OCI-LY3 (cell line): ENCODE measurements at regions not wholly inside any gene's neighbourhood (a gene's known extent, or its start where the extent isn't known, plus 50 kb on each side); places are given as distances from the start of the nearest gene placed in this dataset.

Experiments
- H2AFZ ChIP-seq: fragments of 200-600, 300-600 bp; shearing (Covaris generic); 2 replicates; pipeline ENCODE4 v1.6.0; 2014; ENCODE audit warnings: antibody characterized with exemption, low read depth, low read length
- H3K27ac ChIP-seq: fragments of 200-600, 300-600 bp; sonication (generic); 2 replicates; pipeline ENCODE4 v1.5.1; 2014; ENCODE audit warnings: mild to moderate bottlenecking, low read length, moderate library complexity, mixed read lengths
- H3K27me3 ChIP-seq: fragments of 200-600, 300-600 bp; sonication (generic); 2 replicates; pipeline ENCODE4 v1.6.1; 2014; ENCODE audit warnings: low read depth, low read length, mixed read lengths
- H3K36me3 ChIP-seq: fragments of 200-600, 300-600 bp; sonication (generic); replicated peaks from 2 replicates; pipeline ENCODE3; 2014; ENCODE audit warnings: low read depth, low read length, mixed read lengths
- H3K4me1 ChIP-seq: fragments of 300-600, 200-600 bp; sonication (generic); 2 replicates; pipeline ENCODE4 v1.6.1; 2014; ENCODE audit warnings: low read length, mixed read lengths
- H3K4me2 ChIP-seq: fragments of 200-600, 300-600 bp; sonication (generic); 2 replicates; pipeline ENCODE4 v1.6.1; 2014; ENCODE audit warnings: low read length, mixed read lengths
- H3K4me3 ChIP-seq: fragments of 300-600, 200-600 bp; sonication (generic); 2 replicates; pipeline ENCODE4 v1.5.1; 2014; ENCODE audit warnings: antibody characterized with exemption, mild to moderate bottlenecking, low read length, moderate library complexity
- H3K79me2 ChIP-seq: fragments of 300-600, 200-600 bp; shearing (Covaris generic); 2 replicates; pipeline ENCODE4 v1.6.1; 2014; ENCODE audit warnings: mild to moderate bottlenecking, low read length, mixed read lengths
- H3K9ac ChIP-seq: fragments of 300-600, 200-600 bp; shearing (Covaris generic); 2 replicates; pipeline ENCODE4 v1.6.0; 2014; ENCODE audit warnings: mild to moderate bottlenecking, low read length, moderate library complexity
- H3K9me3 ChIP-seq: fragments of 200-600, 300-600 bp; shearing (Covaris generic); 2 replicates; pipeline ENCODE4 v1.6.1; 2014; ENCODE audit warnings: low read length, mixed read lengths; ENCODE audit not compliant: insufficient read depth
- H4K20me1 ChIP-seq: fragments of 200-600, 300-600 bp; sonication (generic); 2 replicates; pipeline ENCODE4 v1.6.1; 2016; ENCODE audit warnings: low read length, mixed read lengths; ENCODE audit not compliant: insufficient read depth
- CTCF ChIP-seq: fragments of 200-600, 300-600 bp; sonication (generic); IDR thresholded peaks from 2 replicates; pipeline ENCODE4 v1.5.1; 2014; ENCODE audit warnings: antibody characterized with exemption, low read length, low read depth
- EZH2phosphoT487 ChIP-seq: fragments of 200-600 bp; shearing (Covaris generic); IDR thresholded peaks from 2 replicates; pipeline ENCODE4 v1.6.1; 2018; ENCODE audit warnings: antibody characterized with exemption, mixed run types, low read depth

DNA sequence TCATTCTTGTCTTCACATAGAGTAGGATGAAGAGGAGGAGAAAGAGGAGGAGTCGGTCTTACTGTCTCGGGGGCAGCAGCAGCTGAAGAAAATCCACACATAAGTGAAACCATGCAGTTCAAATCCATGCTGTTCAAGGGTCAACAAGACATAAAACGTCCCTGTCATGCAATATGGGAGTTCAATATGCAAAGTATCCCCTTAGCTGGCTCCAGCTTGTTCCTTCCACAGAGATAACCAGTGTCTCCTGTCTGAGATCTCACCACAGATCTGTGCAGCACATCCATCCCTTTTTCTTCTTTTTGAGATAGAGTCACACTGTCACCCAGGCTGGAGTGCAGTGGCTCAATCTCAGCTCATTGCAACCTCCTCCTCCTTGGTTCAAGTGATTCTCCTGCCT, 357.5 kb downstream of the GALC start:
- no peak overlapping the region for H3K4me2 ChIP-seq
- no peak overlapping the region for H3K9ac ChIP-seq
- no peaks in the 10 kb centered on the region for H3K9me3 ChIP-seq
- H3K4me3 ChIP-seq, result no peak overlapping the region
- H4K20me1 ChIP-seq, result no peaks in the 10 kb centered on the region
- H3K27ac ChIP-seq, result no peak overlapping the region
- H3K27me3 ChIP-seq, result no peaks in the 10 kb centered on the region
- TF ChIP-seq EZH2phosphoT487, result no peak
- TF ChIP-seq CTCF, result no peak
- no peak overlapping the region for H2AFZ ChIP-seq
- H3K4me1 ChIP-seq, result peaks cover 12% of the 10 kb centered on the region
- no peaks in the 10 kb centered on the region for H3K79me2 ChIP-seq
- H3K36me3 ChIP-seq, result no peaks in the 10 kb centered on the region

GRCh38 chr14:87632796-87633195, 360.2 kb downstream of the GALC start:
- TF ChIP-seq EZH2phosphoT487, result no peak
- no peak for TF ChIP-seq CTCF
- no peaks in the 10 kb centered on the region for H3K27me3 ChIP-seq
- no peaks in the 10 kb centered on the region for H3K79me2 ChIP-seq
- H3K27ac ChIP-seq, result no peak overlapping the region
- H4K20me1 ChIP-seq, result no peaks in the 10 kb centered on the region
- H3K9me3 ChIP-seq, result no peaks in the 10 kb centered on the region
- H3K4me3 ChIP-seq, result no peak overlapping the region
- H3K9ac ChIP-seq, result no peak overlapping the region
- 0 out of 2 replicates have a peak, but pooled peaks cover 3% of the 10 kb centered on the region for H3K4me1 ChIP-seq
- H2AFZ ChIP-seq, result no peak overlapping the region
- no peaks in the 10 kb centered on the region for H3K36me3 ChIP-seq
- no peak overlapping the region for H3K4me2 ChIP-seq

DNA sequence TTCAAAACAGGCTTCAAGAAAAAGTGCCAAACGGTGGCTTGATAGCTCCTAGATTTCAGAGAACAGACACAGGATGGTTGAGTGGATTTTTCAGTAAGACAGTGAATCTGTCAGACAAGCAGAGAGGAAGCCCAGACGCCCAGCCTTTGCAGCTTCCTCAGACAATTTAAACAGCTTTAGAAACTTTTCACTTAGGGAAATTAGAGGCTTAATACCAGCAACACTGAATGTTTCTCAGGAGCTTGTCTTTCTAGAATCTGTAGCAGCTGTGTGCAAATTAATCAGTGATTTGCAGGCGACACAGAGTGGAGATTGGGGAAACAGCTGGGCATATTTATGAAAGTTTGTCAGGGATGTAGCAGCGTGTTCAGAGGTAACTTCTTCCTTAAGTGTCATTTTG, 362.1 kb downstream of the GALC start:
- no peak overlapping the region for H3K4me2 ChIP-seq
- no peaks in the 10 kb centered on the region for H3K36me3 ChIP-seq
- no peak for TF ChIP-seq EZH2phosphoT487
- no peak for TF ChIP-seq CTCF
- H4K20me1 ChIP-seq, result no peaks in the 10 kb centered on the region
- H3K27me3 ChIP-seq, result no peaks in the 10 kb centered on the region
- H2AFZ ChIP-seq, result no peak overlapping the region
- no peak overlapping the region for H3K27ac ChIP-seq
- no peaks in the 10 kb centered on the region for H3K79me2 ChIP-seq
- H3K9me3 ChIP-seq, result no peaks in the 10 kb centered on the region
- H3K4me1 ChIP-seq, result 0 out of 2 replicates have a peak, but pooled peaks cover 8% of the 10 kb centered on the region
- H3K4me3 ChIP-seq, result no peak overlapping the region
- H3K9ac ChIP-seq, result no peak overlapping the region

- no peak overlapping the region for H3K9ac ChIP-seq
- no peaks in the 10 kb centered on the region for H4K20me1 ChIP-seq
- H3K4me1 ChIP-seq, result 0 out of 2 replicates have a peak, but pooled peaks cover 8% of the 10 kb centered on the region
- no peak overlapping the region for H2AFZ ChIP-seq
- H3K27ac ChIP-seq, result no peak overlapping the region
- no peak overlapping the region for H3K4me2 ChIP-seq
- H3K4me3 ChIP-seq, result no peak overlapping the region
- no peaks in the 10 kb centered on the region for H3K79me2 ChIP-seq
- TF ChIP-seq CTCF (no peak), EZH2phosphoT487 (no peak)
- no peaks in the 10 kb centered on the region for H3K36me3 ChIP-seq
- no peaks in the 10 kb centered on the region for H3K27me3 ChIP-seq
- no peaks in the 10 kb centered on the region for H3K9me3 ChIP-seq
Observed at GRCh38 chr14:87629788-87630187, 363.2 kb downstream of the GALC start.
